ENCODE measurements at regions not wholly inside any gene's neighbourhood (a gene's known extent, or its start where the extent isn't known, plus 50 kb on each side); places are given as distances from the start of the nearest gene placed in this dataset.

GRCh38 chr9:103627731-103628130 is 466.4 kb upstream of the SMC2 start:
- H3K4me3 ChIP-seq (ENCODE audit: low read depth, low read length, poor library complexity, severe bottlenecking) = no peak overlapping the region
- TF ChIP-seq EZH2phosphoT487 (IDR thresholded peaks at IDR 0.05; ENCODE audit: borderline replicate concordance, low read depth, low read length) = no peak
- TF ChIP-seq CTCF (conservative IDR thresholded peaks at IDR 0.05; ENCODE audit: low read length) = no peak
- H3K79me2 ChIP-seq (ENCODE audit: insufficient read depth, low read depth, low read length) = no peaks in the 10 kb centered on the region
- H3K9me2 ChIP-seq (ENCODE audit: insufficient read depth, low read length) = no peaks in the 10 kb centered on the region
- no peak overlapping the region for H3K4me2 ChIP-seq (ENCODE audit: low read length)
- CTCF ChIA-PET (ENCODE audit: unreplicated experiment) = no interaction called here
- H4K20me1 ChIP-seq (ENCODE audit: insufficient read depth, low read length) = no peaks in the 10 kb centered on the region
- no TSS peak for BruUV-seq (replicated peaks)
- no peaks in the 10 kb centered on the region for H3K36me3 ChIP-seq (ENCODE audit: insufficient read depth, low read length)
- no peaks in the 10 kb centered on the region for H3K9me3 ChIP-seq (ENCODE audit: low read length)
- no peak overlapping the region for H2AFZ ChIP-seq (ENCODE audit: low read length)
- DNase-seq (ENCODE audit: low spot score) = no peak
- POLR2A ChIA-PET = no interaction called here
- intact Hi-C loops (cut with micrococcal nuclease; ENCODE audit: unreplicated experiment) = no loop called here
- no peak overlapping the region for H3K27ac ChIP-seq (ENCODE audit: low read depth, low read length, poor library complexity, severe bottlenecking)
- no peaks in the 10 kb centered on the region for H3K4me1 ChIP-seq (ENCODE audit: insufficient read depth, low read length, poor library complexity, severe bottlenecking)

GRCh38 chr9:103649086-103649485 is 445.0 kb upstream of the SMC2 start:
- TF ChIP-seq EZH2phosphoT487 (IDR thresholded peaks at IDR 0.05; ENCODE audit: borderline replicate concordance, low read depth, low read length) = no peak
- no peak for TF ChIP-seq CTCF (conservative IDR thresholded peaks at IDR 0.05; ENCODE audit: low read length)
- Histone ChIP-seq H3K79me2 (ENCODE audit: insufficient read depth, low read depth, low read length) (no peaks in the 10 kb centered on the region), H3K4me3 (ENCODE audit: low read depth, low read length, poor library complexity, severe bottlenecking) (no peak overlapping the region), H3K4me1 (ENCODE audit: insufficient read depth, low read length, poor library complexity, severe bottlenecking) (no peaks in the 10 kb centered on the region), H4K20me1 (ENCODE audit: insufficient read depth, low read length) (no peaks in the 10 kb centered on the region), H2AFZ (ENCODE audit: low read length) (no peak overlapping the region), H3K27ac (ENCODE audit: low read depth, low read length, poor library complexity, severe bottlenecking) (no peak overlapping the region), H3K4me2 (ENCODE audit: low read length) (no peak overlapping the region), H3K36me3 (ENCODE audit: insufficient read depth, low read length) (no peaks in the 10 kb centered on the region), H3K9me3 (ENCODE audit: low read length) (no peaks in the 10 kb centered on the region), H3K9me2 (ENCODE audit: insufficient read depth, low read length) (no peaks in the 10 kb centered on the region)
- no TSS peak for BruUV-seq (replicated peaks)
- ChIA-PET CTCF (ENCODE audit: unreplicated experiment) (no interaction called here), POLR2A (no interaction called here)
- intact Hi-C loops (cut with micrococcal nuclease; ENCODE audit: unreplicated experiment) = no loop called here
- no peak for DNase-seq (ENCODE audit: low spot score)

GRCh38 chr9:103658156-103658555 is 436.0 kb upstream of the SMC2 start:
- no peak for TF ChIP-seq EZH2phosphoT487 (IDR thresholded peaks at IDR 0.05; ENCODE audit: borderline replicate concordance, low read depth, low read length)
- TF ChIP-seq CTCF (conservative IDR thresholded peaks at IDR 0.05; ENCODE audit: low read length) = no peak
- POLR2A ChIA-PET = no interaction called here
- no TSS peak for BruUV-seq (replicated peaks)

More at GRCh38 chr9:103658156-103658555, 436.0 kb upstream of the SMC2 start:
- Histone ChIP-seq H3K4me3 (ENCODE audit: low read depth, low read length, poor library complexity, severe bottlenecking) (no peak overlapping the region), H3K79me2 (ENCODE audit: insufficient read depth, low read depth, low read length) (no peaks in the 10 kb centered on the region), H3K9me2 (ENCODE audit: insufficient read depth, low read length) (no peaks in the 10 kb centered on the region), H3K4me1 (ENCODE audit: insufficient read depth, low read length, poor library complexity, severe bottlenecking) (no peaks in the 10 kb centered on the region), H3K4me2 (ENCODE audit: low read length) (no peak overlapping the region), H3K9me3 (ENCODE audit: low read length) (no peaks in the 10 kb centered on the region), H4K20me1 (ENCODE audit: insufficient read depth, low read length) (no peaks in the 10 kb centered on the region), H3K27ac (ENCODE audit: low read depth, low read length, poor library complexity, severe bottlenecking) (no peak overlapping the region), H2AFZ (ENCODE audit: low read length) (no peak overlapping the region), H3K36me3 (ENCODE audit: insufficient read depth, low read length) (no peaks in the 10 kb centered on the region)
- DNase-seq (ENCODE audit: low spot score) = no peak
- intact Hi-C loops (cut with micrococcal nuclease; ENCODE audit: unreplicated experiment) = no loop called here
- CTCF ChIA-PET (ENCODE audit: unreplicated experiment) = no interaction called here

Data from OCI-LY7 (cell line).